Keratinocyte (primary cell): ENCODE measurements at regions not wholly inside any gene's neighbourhood (a gene's known extent, or its start where the extent isn't known, plus 50 kb on each side); places are given as distances from the start of the nearest gene placed in this dataset.

Source experiments
- DNase-seq: peaks from one replicate; pipeline ENCODE4 v3.0.0-alpha.2; 2011; ENCODE audit warnings: low read depth, missing footprints, low spot score
- FAIRE-seq: peaks from 2 replicates; lab custom pipeline; 2011; peaks lifted over from hg19 to GRCh38; lab: Jason Lieb, UNC
- H2AFZ ChIP-seq: 2 replicates; pipeline ENCODE4 v1.6.0; 2012; ENCODE audit warnings: low read length, control low read depth, inconsistent platforms; ENCODE audit not compliant: control insufficient read depth
- H3K27ac ChIP-seq: 2 replicates; pipeline ENCODE4 v1.5.1; 2011; ENCODE audit warnings: low read length; ENCODE audit not compliant: control insufficient read depth, insufficient read depth
- H3K27me3 ChIP-seq: 3 replicates; pipeline ENCODE4 v1.6.0; 2011; ENCODE audit warnings: low read length; ENCODE audit not compliant: control insufficient read depth, insufficient read depth; ENCODE audit errors: extremely low read depth
- H3K36me3 ChIP-seq, 2 experiments: 2 replicates in 1 of 2; 3 replicates in 1 of 2; pipeline ENCODE4 v1.5.1; 2011; ENCODE audit warnings: low read length in 2 of 2, mild to moderate bottlenecking in 1 of 2; ENCODE audit not compliant: control insufficient read depth in 2 of 2, insufficient read depth in 2 of 2; ENCODE audit errors: extremely low read depth in 1 of 2
- H3K4me1 ChIP-seq: 3 replicates; pipeline ENCODE4 v1.5.1; 2011; ENCODE audit warnings: low read length; ENCODE audit not compliant: control insufficient read depth, insufficient read depth; ENCODE audit errors: extremely low read depth
- H3K4me2 ChIP-seq: 3 replicates; pipeline ENCODE4 v1.6.0; 2011; ENCODE audit warnings: low read depth, low read length; ENCODE audit not compliant: control insufficient read depth, insufficient read depth; ENCODE audit errors: extremely low read depth
- H3K4me3 ChIP-seq, 3 experiments: fragments of 200-600 bp in 1 of 3; sonication (generic) in 1 of 3; 2 replicates in 2 of 3; 3 replicates in 1 of 3; pipeline ENCODE4 v1.5.1; 2011 to 2016; ENCODE audit warnings: low read length in 3 of 3, mild to moderate bottlenecking in 3 of 3, control low read depth in 2 of 3, inconsistent platforms in 1 of 3, low read depth in 1 of 3, mixed read lengths in 1 of 3, mixed run types in 1 of 3, moderate library complexity in 1 of 3; ENCODE audit not compliant: control insufficient read depth in 2 of 3, insufficient read depth in 2 of 3; ENCODE audit errors: extremely low read depth in 1 of 3
- H3K79me2 ChIP-seq: 2 replicates; pipeline ENCODE4 v1.6.0; 2012; ENCODE audit warnings: low read length; ENCODE audit not compliant: control insufficient read depth, insufficient read depth
- H3K9ac ChIP-seq: 3 replicates; pipeline ENCODE4 v1.6.0; 2011; ENCODE audit warnings: low read length; ENCODE audit not compliant: control insufficient read depth, insufficient read depth; ENCODE audit errors: extremely low read depth
- H3K9me1 ChIP-seq: 3 replicates; pipeline ENCODE4 v1.6.0; 2011; ENCODE audit warnings: low read length; ENCODE audit not compliant: control insufficient read depth, insufficient read depth; ENCODE audit errors: extremely low read depth
- H3K9me3 ChIP-seq: 2 replicates; pipeline ENCODE4 v1.5.1; 2012; ENCODE audit warnings: low read depth, low read length; ENCODE audit not compliant: control insufficient read depth
- H4K20me1 ChIP-seq: 3 replicates; pipeline ENCODE4 v1.6.0; 2011; ENCODE audit warnings: low read length; ENCODE audit not compliant: control insufficient read depth, insufficient read depth; ENCODE audit errors: extremely low read depth
- CTCF ChIP-seq, 3 experiments: IDR thresholded peaks in 1 of 3; conservative IDR thresholded peaks in 1 of 3; optimal IDR thresholded peaks in 1 of 3; 2 replicates in 2 of 3; 3 replicates in 1 of 3; pipeline versions ENCODE3 to v1.5.1; 2011; ENCODE audit warnings: low read length in 3 of 3, mild to moderate bottlenecking in 3 of 3, moderate library complexity in 2 of 3, control low read depth in 1 of 3, inconsistent platforms in 1 of 3; ENCODE audit not compliant: insufficient read depth in 2 of 3; ENCODE audit errors: extremely low read depth in 1 of 3
- EZH2 ChIP-seq: IDR thresholded peaks from one replicate; pipeline ENCODE4 v1.6.1; 2012; ENCODE audit warnings: inconsistent platforms, mild to moderate bottlenecking, low read length, moderate library complexity
- dilution Hi-C: fragments of 300-500 bp; cut with MboI; formaldehyde crosslinking; loops from one replicate; pipeline ENCODE4 v1.7.0; 2020; ENCODE audit warnings: low sequenced_read_pairs; ENCODE audit not compliant: extremely low pct_ligation_motif_present

- Histone ChIP-seq H3K79me2 (no peaks in the 10 kb centered on the region), H3K27me3 (no peaks in the 10 kb centered on the region), H3K4me2 (no peak overlapping the region), H3K4me3 (no peak overlapping the region), H4K20me1 (no peaks in the 10 kb centered on the region), H3K9me1 (no peaks in the 10 kb centered on the region), H3K4me1 (peaks cover 25% of the 10 kb centered on the region), H3K9ac (no peak overlapping the region), H3K36me3 (no peaks in the 10 kb centered on the region), H3K9me3 (no peaks in the 10 kb centered on the region), H2AFZ (no peak overlapping the region), H3K27ac (no peak overlapping the region)
- FAIRE-seq (no peak), DNase-seq (no peak)
- TF ChIP-seq CTCF (optimal IDR thresholded peaks at IDR 0.05 in 1 of 3, IDR thresholded peaks at IDR 0.05 in 1 of 3, conservative IDR thresholded peaks at IDR 0.05 in 1 of 3; ENCODE audit: extremely low read depth in 1 of 3, insufficient read depth in 2 of 3, low read length in 3 of 3) = no peak
- no peak for TF ChIP-seq EZH2
- dilution Hi-C loops = no loop called here
These were observed 53.4 kb upstream of the PTGFRN start for GRCh38 chr1:116856312-116856711.

- TF ChIP-seq CTCF (optimal IDR thresholded peaks at IDR 0.05 in 1 of 3, IDR thresholded peaks at IDR 0.05 in 1 of 3, conservative IDR thresholded peaks at IDR 0.05 in 1 of 3; ENCODE audit: extremely low read depth in 1 of 3, insufficient read depth in 2 of 3, low read length in 3 of 3) = no peak
- no peak for TF ChIP-seq EZH2
- Histone ChIP-seq H3K27ac (no peak overlapping the region), H4K20me1 (no peaks in the 10 kb centered on the region), H3K36me3 (no peaks in the 10 kb centered on the region), H3K9me3 (no peaks in the 10 kb centered on the region), H3K4me2 (no peak overlapping the region), H3K9ac (no peak overlapping the region), H3K27me3 (no peaks in the 10 kb centered on the region), H3K4me3 (no peak overlapping the region), H2AFZ (no peak overlapping the region), H3K9me1 (no peaks in the 10 kb centered on the region), H3K79me2 (no peaks in the 10 kb centered on the region), H3K4me1 (peaks cover 25% of the 10 kb centered on the region)
- DNase-seq (no peak), FAIRE-seq (no peak)
- dilution Hi-C loops = no loop called here
These were observed 52.6 kb upstream of the PTGFRN start for GRCh38 chr1:116857092-116857491.
